GM21576 (cell line): ENCODE measurements at regions not wholly inside any gene's neighbourhood (a gene's known extent, or its start where the extent isn't known, plus 50 kb on each side); places are given as distances from the start of the nearest gene placed in this dataset.

Source experiments
- ATAC-seq: cut with Tn5 transposase; IDR thresholded peaks from one replicate; pipeline ENCODE4 v1.9.1; 2021; ENCODE audit warnings: mild to moderate bottlenecking, moderate library complexity; ENCODE audit not compliant: unreplicated experiment

DNA sequence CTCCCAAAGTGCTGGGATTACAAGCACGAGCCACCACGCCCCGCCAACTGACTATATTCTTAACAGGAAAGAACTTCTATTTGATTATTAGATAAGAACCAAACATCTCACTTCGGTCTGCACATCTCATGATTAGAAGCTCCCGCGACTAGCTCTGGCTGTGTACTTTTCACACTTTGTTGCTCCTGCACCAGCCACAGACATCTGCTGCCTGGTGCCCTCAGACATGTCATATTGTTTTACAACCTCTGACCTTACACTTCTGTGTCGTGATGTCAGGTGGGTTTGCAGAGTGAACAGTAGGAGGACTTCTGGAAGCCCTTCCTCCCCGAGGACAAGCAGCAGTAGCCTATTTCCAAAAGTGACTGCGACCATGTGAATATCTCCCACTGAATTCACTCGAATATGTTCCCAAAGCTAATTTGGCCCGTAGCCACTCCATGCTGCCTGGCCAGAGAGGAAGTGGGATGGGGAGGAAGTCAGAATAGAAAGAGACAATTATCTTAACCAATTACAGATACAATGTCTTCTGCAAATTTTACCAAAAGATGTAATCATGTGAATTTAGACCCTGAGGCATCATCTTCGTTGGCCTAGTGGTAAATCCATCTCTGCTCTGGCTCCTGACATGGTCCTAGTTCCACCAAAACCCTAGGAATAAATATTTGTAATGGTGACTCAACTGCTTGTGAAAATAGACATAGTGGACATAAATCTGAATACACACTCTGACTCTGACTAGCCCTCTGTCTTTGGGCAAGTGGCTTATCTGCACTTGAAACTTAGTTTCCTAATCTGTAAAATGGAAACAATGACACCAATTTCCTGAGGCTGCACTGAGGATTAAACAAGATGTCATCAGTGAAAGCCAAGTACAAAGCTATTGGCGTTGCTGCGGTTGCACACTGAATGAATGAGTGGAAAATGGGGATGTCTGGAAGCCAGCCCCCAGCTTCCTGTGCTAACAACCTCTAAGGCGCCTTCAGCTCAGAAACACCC is 406.1 kb downstream of the LRATD1 start:
- no peak for ATAC-seq

DNA sequence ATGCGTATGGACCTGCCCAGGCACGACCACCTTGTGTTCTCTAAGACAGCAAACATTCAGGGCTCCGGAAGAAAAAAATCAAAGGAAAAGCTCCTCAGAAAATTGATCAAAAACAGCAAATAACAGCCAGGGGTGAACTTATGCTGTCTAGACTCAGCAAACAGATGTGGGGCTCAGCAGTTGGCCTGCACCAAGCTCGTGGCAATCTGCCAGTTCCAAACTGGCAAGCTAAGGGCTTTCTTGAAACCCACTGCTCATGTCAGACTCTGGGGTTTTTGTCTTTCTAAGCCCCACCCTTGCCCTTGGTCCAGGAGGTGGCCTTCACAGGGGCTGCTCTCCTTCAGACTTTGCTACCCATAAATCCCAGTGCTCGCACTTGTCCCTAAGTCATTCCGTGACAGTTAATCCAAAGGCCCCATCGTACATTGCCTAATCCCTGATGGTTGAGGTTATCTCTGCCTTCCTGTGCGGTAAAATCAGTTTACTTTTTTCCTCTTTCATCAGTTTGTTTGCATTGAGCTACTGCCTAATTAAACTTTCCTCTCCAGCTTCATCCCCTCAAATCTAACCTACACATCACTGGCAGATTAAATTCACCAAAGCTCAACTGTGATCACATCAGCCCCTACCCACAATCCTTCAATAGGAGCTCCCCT is 408.0 kb downstream of the LRATD1 start:
- no peak for ATAC-seq

DNA sequence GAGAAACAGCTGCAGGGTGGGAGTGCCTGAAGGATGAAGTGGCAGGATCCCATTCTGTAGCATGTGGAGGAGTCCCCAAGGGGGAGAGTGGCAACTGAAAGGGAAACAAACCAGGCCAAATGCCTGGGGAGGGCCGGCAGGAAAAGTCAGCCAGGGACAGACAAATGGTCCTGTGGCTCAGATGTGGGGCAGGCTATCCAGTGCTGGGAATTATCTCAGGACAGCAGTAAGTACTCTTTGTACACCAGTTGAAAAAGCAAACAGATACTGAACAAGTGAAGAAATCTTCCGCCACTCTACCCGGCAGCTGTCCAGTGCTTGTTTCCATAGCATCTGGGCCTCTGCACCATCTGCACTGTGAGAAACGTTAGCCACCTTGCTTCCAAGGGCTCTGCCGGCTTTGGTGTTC is 408.9 kb downstream of the LRATD1 start:
- no peak for ATAC-seq

DNA sequence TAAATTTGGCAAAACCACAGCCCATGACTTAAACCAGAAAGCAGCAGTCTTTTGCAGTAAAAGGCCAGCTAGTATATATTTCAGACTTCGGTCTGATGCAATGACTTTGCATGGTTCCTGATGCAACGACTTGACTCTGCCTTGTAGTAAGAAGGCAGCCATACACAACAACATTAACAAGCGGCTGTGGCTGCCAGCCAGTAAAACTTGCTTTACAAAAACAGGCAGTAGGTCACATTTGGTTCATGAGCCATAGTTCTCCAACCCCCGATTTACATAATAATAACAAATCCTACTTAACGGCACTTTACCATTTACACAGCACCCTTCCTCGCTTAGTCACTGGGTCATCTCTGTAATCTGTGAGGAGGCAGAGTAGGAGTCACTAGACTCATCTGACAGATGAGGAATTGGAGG is 410.3 kb downstream of the LRATD1 start:
- no peak for ATAC-seq

DNA sequence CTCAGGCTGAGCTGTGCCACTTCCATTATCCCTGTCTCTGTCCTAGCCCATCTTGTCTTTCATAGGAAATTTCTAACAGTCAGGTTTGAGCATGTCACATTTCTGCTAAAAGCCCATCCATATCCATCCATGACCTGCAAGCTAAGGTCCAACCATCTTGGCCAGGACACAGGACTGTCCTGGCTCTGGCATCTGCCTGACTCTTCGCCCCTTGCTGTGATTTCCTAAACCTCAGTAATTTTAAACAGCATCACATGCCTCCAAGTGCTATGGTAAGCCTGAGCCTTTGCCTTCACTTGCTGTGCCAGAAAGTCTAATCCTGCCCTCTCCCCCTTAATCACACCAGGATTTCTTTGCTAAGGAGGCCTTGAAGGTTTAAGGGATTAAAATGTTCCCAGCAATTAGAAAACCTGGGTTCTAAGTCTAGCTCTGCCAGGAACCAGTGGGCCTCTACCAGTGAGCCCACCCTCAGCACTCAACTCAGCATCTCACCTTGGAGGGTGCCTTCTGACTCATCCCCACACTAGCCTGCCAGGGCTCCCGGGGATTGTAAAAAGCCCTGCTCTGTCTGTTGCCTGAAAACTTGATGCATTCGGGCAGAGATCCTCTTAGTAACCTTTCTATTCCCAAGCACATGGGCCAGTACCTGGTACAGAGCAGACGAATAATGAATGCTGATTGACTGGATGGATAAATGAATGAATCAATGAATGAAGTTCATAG is 411.0 kb downstream of the LRATD1 start:
- ATAC-seq, result no peak

DNA sequence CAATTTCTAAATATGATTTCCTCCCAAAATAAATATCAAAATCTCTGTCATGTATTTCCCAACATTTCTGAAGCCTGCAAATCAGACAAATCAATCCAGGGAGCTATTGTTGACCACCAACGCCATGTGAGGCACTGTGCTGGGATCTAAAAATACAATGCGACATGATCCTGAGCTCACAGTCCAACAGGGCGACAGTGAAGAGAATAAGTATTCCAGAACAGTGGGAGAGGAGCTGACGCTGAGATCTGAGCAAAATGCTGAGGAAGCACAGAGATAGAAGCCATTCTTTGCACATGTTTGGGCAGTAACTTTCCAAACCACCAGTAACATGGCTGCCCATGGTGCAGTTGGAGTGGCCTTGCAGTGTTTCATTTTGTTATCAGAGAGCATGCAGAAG is 412.5 kb downstream of the LRATD1 start:
- no peak for ATAC-seq

DNA sequence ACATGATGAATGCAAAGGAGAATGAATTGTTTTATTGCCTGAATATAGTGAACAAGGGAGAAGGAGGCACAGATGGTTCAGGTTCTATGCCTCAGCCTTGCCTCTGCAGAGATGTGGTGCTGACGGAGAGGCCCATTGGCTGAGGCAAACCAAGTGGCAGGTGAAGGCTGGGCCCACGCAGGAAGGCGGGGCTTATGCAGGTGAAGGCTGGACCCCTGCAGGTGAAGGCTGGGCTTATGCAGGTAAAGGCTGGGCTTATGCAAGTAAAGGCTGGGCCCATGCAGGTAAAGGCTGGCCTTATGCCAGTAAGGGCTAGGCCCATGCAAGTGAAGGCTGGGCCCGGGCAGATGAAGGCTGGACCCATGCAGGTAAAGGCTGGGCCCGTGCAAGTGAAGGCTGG is 414.7 kb downstream of the LRATD1 start:
- no peak for ATAC-seq

DNA sequence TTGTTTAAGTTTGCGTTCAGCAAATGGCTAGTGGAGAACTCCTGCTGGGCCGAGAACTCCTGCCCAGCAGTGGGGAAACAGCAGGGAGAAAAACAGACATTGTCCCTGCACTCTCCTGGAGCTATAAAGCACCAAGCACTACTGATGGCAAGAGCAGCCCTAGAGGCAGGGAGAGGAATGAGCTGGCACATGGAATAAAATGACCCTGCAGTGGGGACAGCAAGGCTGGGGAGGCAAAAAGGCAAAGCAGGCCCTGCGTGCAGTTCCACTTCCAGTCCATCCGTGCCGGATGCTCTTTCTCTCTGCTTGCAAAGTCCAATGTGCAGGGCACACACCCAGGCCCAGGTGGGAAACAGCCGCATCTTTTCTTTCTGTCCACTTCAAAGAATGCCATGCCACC is 415.5 kb downstream of the LRATD1 start:
- no peak for ATAC-seq

DNA sequence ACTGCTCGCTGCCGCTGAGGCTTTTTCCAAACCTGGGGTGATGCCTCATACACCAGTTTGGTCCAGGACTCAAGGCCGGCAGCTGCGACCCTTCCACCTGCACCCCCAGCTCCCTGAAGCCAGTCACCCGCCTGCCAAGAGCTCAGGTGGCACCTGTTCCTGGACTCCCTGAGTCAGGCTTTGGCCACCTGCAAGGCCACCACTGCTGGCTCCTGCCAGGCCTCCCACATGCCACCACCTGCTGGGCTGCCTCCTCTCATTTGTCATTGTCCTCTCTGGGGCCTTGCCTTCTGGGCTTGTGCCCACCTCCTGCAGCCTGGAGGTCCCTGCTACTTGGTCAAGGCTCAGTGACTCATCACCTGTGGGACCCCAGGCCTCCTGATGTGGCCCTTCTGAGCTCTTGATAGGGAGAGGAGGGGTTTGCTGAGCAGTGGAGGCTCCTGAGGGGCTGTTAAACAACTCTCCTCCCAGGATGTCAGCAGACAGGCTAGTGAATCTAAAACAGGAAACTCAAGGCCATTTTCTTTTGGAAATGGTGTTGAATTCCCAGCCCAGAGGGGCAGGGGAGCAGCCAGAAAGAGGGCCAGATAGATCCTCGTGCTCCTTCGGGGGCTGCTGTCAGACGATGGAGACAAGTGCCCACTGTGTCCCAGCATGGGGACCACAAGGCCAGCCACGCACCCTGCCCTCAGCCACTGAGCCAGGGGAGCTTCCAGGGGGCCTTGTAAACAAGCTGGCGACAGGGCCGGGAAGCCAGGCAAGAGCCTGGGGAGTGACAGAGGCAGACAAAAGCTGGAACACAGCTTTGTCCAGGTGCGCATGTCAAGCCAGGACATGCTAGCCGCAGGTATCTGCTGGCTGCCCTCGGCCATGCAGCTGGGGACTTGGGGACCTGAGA is 416.8 kb downstream of the LRATD1 start:
- ATAC-seq, result no peak

DNA sequence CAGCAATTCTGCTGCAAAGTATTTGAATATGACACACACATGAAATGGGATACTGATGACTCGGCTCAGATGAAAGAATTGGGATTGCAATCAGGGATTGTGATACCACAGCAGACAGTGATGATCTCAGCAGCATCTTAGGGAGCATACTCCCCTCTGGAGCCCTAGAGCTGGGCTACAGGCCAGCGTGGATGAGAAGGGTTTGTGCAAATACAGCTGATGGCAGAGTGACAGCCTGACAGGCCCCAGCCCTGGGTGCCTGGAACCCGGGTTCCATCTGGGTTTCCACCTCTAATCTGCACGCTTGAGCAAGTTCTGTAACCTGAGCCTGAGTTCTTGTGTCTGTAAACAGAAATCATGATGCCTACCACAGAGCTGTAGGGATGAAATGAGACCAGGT is 418.0 kb downstream of the LRATD1 start:
- ATAC-seq, result no peak

DNA sequence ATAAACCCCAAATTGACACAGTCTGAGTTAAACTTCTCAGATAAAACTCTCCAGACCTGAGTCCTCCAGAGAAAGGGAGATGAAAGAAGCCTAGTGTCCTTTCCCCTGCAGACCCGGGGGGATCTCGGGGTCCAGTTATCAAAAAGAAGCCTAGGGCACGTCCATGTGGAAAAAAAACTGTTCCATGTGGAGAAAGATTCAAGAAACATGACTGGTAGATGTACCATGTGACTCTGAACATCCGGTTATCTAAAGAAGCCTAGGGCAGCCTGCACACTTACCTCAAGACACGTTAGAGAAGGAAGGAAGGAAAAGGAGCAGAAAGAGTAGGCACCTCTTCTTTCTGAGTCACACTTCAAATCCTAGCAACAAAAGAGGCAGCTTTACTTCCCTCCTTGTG is 421.0 kb downstream of the LRATD1 start:
- ATAC-seq, result no peak

DNA sequence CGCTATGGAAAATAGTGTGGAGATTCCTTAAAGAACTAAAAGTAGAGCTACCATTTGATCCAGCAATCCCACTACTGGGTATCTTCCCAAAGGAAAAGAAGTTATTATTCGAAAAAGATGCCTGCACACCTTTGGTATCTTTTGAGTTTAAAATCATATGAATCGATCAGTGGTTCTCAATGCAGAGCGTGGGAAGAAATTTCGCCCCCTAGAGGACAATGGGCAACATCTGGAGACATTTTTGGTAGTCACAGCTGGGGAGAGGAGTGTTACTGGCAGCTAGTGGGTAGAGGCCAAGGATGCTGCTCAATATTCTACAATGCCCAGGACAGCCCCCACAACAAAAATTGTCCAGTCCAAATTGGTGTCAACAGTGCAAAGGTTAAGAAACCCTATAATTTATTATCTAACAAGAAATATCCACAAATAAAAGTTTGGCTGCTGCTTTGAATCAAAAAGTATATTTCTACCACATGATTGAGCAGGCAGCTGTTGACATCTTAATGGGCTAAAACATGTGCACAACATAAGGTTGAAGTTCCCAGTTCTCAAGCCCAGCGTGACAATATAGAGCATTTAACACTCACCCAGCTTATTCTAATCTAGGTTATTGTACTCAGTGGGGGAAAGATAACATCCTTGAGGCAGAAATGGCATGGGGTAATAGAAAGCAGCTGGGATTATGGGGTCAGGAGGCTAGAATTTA is 425.7 kb downstream of the LRATD1 start:
- ATAC-seq, result no peak

DNA sequence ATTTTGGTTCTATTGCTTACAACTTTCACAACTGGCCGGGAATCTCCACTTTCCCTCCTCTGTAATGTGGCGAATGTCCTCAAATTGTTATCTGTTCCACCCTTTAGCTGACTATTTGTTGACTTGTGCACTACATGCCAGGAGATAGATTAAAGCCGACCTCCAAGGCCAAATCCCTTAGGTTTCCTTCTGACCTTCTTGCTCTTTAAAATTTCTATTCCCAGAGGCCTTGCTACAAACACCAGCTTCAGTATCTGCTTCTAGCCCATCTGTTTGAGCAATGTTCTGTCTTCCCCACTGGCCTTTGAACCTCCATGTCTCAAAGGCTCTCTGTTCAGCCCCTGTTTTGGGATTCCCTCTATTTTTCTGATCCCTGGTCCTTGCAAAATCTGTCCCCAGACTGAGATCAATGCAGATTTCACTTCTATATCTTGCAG is 426.2 kb downstream of the LRATD1 start:
- ATAC-seq, result no peak

DNA sequence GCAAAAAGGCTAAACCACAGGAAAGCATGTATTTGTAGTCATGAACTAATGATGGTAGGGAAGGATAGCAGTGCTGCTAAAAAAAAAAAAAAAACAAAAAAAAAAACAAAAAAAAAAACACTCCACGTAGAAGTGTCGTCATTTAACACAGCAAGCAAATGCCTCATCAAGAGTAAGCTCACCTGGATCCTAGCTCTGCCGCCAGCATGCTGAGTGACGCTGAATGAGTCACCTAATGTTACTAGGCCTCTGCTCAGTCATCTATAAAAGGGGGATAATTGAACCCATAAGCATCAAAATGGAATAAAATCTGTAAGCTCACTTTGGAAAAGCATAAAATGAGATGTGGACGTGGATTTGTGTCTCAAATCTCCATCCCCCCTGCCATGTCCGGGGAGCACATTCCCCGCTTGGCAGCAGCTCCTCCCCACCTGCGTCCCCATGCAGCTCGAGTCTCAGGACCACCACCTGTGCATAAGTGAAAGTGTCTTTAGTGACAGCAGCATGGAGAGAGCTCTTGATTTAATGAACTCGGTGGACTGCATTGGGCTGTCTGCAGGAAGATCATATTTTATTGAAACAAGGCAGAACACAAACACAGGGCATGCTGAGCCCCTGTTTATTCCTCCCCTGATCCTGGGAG is 427.5 kb downstream of the LRATD1 start:
- no peak for ATAC-seq

DNA sequence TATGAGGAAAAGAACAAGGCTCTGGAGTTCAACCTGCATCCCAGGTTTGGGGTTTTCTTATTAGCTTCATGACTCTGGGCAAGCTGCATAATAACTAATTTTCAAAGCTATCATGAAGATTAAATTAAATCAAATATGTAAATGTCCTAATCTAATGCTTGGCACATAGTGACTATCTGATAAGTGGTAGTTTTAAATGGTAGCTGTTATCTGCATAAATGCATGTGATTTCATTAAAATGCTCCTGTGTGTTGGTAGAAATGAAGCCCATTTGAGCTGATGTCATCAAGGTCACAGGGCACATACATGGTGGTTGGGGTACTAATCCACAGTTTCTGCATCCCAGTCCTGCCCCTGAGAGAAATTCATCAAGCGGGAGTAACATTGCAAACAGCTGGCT is 428.8 kb downstream of the LRATD1 start:
- no peak for ATAC-seq

DNA sequence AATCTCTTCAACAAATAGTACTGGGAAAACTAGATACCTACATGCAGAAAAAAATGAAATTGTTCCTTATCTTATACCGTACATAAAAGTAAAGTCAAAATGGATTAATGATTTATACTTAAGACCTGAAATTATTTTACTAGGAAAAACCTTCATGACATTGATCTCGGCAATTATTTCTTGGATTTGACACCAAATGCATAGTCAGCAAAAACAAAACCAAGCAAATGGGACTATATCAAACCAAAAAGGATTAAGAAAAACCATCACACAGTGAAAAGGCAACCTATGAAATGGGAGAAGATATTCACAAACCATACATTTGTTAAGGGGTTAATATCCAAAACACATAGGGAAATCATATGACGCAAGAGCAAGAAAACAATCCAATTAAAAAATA is 433.6 kb downstream of the LRATD1 start:
- no peak for ATAC-seq

DNA sequence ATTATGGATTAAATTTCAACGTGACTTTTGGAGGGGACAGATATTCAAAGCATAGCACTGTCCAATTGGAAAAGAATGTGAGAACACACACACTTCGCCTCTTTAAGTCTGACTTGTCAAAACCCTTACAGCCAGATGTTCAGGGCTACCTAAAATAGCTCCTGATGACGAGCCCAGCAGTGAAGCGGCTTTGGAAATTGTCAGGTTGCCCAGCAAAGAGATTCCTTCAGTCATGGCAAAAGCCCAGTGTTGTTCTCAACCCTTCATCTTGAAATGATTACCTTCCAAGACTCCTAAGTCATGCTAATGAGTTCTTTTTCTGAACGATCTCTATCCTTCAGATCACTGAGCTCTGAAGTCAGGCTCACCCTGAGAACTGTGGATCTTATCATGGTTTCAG is 436.6 kb downstream of the LRATD1 start:
- ATAC-seq, result no peak

DNA sequence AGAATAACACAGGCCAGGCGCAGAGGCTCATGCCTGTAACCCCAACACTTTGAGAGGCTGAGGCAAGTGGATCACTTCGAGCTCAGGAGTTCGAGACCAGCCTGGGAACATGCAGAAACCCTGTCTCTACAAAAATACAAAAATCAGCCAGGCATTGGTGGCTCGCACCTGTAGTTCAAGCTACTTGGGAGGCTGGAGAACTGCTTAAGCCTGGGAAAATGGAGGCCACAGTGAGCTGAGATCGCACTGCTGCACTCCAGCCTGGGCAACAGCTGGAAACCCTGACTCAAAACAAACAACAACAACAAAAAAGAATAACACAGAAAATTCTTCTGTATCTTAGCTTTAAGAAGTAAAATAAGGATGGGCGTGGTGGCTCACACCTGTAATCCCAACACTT is 440.3 kb downstream of the LRATD1 start:
- no peak for ATAC-seq

DNA sequence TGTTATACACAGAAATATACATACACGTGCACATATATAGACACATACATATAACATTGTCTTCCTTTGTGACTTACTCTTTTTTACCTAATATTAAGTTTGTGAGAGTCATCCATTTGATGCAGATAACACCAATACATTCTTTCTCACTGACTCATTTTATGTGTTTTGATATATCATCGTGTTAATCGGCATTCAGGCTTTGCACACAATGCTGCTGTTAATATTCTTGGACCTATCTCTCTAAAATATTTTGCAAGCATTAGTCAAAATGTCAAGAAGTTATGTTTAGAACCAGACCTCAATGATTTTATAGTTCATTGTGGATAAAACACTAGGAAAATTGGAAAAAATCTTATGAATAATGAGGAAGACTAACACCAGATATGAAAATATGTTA is 441.1 kb downstream of the LRATD1 start:
- ATAC-seq, result no peak
